HG03175 (cell line): ENCODE measurements at regions not wholly inside any gene's neighbourhood (a gene's known extent, or its start where the extent isn't known, plus 50 kb on each side); places are given as distances from the start of the nearest gene placed in this dataset.
"Not testable (repeated sequence)": the region's sequence is repeated elsewhere in the genome, so short reads cannot be mapped to it uniquely, and the experiment has no call there.

Source experiments
- ATAC-seq: cut with Tn5 transposase; IDR thresholded peaks from one replicate; pipeline ENCODE4 v1.9.1; 2021; ENCODE audit warnings: mild to moderate bottlenecking, moderate library complexity; ENCODE audit not compliant: unreplicated experiment

DNA sequence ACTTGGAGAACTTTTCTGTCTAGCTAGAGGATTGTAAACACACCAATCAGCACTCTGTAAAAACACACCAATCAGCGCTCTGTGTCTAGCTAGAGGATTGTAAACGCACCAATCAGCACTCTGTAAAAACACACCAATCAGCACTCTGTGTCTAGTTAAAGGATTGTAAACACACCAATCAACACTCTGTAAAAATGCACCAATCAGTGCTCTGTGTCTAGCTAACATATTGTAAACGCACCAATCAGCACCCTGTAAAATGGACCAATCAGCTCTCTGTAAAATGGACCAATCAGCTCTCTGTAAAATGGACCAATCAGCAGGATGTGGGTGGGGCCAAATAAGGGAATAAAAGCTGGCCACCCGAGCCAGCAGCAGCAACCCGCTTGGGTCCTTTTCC lies 91.1 kb upstream of the KRAS start:
- ATAC-seq, result not testable (repeated sequence)

DNA sequence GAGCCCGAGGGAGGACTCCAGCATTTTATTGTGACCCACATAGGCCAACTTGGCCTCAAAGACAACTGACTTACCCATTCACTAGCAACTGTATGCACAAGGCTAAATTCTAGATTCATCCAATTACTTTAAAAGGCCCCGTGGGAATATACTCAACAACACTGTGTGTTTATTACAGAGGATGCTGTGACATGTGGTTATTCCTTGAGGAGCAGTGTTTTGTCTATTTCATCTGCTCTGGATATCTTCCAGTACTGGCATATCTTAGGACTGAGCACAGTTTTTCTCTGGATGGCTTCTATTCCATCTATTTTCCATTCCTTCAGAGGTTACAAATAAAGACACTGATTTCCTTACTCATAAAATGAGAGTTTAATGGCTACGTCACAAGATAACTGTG lies 87.2 kb upstream of the KRAS start:
- ATAC-seq, result no peak

DNA sequence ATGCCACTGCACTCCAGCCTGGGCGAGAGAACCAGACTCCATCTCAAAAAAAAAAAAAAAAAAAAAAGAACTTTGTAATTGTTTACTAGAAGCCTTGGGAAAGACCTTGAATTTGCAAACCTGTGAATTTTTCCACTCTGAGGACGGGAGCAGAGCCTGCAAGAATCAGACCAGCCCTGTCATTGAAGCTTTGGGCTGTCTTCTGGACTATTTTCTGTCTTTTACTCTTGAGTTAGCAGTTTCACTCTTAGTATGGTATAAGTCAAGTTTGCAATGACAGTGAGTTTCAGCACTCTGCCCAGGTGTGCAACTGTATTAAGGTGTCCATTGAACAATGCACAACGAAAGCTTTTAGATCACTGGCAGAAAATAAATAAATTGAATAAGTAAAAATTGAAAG lies 81.4 kb upstream of the KRAS start:
- peak; percentile 76 for ATAC-seq

DNA sequence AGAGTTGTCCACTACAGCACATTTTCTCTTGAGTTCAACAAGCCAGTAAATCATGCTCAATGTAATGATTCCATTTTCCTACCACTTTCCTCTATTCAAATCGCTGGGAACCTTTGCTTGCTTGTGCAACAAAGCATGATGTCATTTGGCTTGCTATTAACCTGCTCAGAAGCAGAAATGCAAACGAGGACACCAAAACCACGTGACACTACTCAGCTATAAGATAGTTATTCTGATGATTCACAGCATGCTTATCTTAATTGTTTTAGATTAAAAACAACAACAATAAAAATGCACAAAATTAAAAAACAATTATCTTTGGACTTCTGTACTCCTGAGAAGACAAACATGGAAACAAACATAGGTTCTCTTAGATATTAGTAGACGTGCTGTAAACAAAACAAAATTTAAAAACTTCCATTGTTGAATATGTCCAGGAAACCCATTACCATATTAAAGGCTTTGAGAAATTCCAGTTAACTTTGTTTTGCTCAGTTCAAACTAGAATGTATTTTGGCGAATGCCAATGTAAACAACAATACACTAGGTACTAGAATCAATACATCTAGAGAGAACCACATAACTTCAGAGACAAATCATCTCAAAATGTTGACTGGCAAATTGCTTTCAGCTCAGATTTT lies 77.5 kb upstream of the KRAS start:
- no peak for ATAC-seq

DNA sequence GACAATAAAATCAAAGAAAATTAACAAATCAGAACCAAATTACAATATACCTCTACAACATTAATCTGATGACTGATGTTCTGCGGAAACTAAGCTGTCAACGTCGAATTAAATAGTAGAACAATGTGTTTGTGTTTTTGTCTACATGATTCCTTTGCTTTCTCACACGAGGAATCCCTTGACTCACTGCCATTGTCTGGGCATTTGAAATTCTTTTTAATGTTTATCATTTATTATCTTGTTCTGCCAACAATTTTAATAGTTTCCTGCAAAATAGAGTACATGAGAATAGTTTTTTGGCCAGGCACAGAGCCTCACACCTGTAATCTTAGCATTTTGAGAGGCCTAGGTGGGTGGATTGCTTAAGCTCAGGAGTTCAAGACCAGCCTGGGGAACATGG lies 76.6 kb upstream of the KRAS start:
- ATAC-seq, result no peak

DNA sequence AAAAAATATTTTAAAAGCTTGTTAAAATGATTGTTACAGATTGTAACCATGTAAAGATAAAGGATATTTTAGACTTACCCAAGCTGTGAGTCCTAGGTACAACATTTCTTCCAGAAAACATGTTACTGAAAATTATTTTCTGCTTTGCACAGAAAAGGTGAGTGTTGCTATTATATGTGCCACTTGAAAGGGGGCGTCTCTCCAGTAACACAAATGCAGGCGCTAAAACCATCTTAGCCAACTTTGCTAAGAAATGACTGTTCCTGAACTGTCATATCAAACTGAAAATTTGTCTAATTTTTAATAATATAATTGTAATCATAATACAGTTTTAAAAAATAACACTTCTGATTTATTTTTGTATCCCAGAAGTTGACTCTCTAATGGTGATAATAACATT lies 75.6 kb upstream of the KRAS start:
- ATAC-seq, result no peak

DNA sequence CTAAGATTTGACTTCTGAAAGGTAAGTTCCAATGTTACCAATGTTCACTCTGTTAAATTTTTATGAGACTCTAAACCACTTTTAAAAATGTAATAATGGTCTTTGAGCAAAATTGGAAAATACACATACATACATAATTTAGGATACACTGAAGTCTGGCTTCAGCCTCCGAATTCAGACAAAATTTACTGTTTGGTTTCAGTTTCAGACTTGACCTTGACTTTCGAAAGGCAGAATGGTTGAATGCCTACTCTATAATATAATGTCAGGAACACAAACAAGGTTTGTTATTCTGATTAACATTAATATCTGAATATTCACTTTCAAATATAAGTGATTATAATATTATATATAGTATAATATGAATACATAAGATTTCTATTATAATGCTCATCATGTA lies 74.1 kb upstream of the KRAS start:
- peak; percentile 31 for ATAC-seq

DNA sequence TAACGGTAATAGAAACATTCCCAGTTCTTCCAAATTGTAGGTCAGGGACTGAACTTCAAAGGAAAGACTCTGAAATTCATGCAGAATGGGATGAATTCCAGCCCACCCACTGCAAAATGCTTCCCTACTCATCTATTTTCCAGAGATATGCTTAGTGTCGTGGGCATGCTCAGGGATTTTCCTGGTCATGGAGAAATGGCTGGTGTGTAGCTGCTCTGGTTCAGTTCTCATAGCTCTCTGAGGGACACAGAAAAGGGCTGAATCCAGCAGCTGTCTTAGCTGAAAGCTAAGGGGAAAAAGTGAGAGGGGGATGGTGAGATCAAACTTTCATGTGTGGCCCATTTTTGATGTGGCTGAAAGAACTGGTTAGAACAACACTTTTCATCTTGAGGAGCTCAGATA lies 72.9 kb upstream of the KRAS start:
- ATAC-seq, result no peak

DNA sequence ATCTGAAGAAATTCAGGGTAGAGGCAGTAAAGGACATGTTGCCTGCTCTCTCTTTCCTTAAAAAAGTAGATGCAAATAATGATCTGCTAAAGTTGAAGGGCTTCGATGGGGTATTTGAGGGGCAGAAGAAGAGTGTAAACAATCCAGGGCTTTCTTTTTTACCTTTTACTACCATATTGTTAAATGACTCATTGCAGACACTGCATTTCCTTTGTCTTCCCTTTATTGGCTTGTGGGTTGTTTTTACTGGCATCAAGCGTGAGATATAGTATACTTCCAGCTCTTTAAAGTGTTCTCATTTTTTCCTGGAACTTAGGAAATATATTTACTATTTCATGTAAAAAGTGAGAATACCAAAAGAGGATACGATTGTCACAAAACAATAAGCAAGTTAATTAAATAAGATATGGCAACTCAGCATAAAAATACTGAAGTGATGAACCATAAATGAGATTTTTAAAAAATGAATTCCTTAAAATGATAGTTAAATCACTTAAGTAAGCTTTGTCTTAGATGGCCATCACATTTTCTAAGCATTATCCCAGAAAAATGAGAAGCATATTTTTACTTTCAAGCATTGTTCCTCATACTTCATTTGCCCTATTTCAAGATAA lies 72.3 kb upstream of the KRAS start:
- no peak for ATAC-seq

DNA sequence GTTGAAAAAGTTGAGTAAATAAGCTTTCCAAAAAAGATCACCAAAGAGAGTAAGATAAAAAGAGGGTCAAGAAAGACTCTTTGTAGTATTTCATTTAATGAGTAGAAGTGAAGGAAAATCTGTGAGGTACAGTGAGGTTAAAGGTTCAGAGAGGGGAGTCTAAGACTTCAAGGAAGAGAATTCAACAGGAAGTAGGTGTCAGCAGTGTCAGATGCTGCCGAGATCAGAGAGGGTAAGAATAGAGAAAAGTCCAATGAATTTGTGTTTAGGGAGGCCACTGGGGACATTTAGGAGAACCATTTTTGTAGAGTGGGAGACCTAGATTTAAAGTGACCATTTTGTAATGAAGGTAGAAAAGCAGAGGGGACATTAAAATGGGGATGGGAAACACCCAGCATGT lies 71.6 kb upstream of the KRAS start:
- ATAC-seq, result no peak

DNA sequence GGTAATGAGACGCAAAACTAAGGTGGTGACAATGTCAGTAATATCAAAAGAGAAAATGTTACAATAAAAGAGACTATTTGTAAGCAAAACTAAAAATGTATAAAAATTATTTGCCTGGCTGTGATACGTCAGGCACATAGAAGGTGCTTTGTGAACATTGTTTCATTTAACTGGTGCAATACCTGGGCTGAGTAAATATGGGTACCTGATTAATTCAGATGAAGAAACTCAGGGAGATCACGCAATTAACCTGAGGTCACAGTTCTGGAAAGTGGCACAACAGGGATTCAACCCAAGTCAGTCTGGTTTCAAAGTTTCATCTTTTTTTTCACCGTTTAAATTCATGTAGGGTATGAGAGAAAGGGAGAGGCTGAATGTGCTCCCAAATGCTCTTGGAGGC lies 71.0 kb upstream of the KRAS start:
- ATAC-seq, result no peak

DNA sequence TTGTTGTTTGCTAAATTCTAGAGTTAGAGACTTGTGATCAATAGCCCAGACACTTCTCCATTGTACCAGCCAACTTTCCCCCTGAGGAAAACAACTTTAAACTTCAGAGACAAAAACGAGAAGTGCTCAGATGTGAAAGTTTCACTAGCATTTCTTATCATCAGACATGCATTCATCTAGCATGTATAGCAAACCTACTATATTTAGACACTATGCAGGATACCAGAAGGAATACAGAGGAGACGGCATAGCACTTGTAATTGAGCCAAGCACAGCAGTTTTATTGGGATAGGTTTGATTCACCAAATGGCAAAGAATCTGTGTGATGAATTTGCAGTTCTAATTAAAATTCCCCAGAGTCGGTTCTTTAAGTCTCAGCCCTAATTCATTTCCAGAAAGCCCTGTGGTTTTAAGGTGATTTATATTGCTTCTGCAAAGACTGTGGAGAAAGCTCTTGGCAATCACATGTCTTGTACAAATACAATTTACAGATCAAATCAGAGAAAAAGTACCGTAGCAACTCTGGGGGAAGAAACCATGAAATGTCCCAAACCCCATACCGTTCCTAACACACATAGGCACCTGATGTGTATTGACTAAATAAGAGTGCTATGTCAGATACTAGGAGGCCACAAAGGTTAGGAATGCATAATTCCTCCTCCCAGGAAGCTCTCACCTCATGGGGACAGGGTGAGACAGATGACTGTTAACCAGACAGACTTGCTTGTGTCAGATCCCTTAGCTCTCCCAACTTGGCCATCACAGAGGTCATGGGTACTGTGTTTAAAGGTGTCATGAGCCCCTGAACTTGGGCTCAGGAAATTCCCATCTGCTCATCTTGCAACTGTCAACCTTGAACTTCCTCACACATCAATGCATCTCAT lies 69.6 kb upstream of the KRAS start:
- ATAC-seq, result peak; percentile 61

DNA sequence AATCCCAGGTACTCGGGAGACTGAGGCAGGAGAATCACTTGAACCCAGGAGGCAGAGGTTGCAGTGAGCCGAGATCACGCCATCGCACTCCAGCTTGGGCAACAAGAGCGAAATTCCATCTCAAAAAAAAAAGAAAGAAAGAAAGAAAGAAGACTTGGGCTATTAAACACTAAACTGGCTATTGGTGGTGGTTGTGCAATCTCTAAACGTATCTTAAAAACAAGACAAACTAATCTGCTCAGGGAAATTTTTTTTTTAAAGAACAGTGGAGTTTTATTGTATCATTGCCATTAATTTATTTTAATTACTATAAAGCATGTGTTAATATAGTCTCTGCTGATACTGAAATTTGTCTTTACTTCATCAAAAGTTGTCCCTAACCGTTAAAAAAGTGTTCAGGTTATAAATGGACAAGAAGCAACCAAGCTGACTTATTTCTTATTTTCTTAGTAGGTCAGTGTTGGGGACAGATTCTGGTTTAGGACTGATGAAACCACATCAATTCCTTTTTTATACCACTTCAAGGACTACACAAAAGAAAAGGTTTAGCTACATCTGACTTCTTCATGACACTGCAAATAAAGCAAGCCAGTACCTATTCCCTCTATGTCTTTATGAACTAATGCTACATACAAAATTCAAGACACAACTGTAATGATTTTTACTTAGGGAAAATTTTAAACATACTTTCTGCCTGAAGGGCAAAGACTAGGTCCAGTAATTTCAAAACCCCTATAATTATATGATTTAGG lies 68.7 kb upstream of the KRAS start:
- no peak for ATAC-seq

DNA sequence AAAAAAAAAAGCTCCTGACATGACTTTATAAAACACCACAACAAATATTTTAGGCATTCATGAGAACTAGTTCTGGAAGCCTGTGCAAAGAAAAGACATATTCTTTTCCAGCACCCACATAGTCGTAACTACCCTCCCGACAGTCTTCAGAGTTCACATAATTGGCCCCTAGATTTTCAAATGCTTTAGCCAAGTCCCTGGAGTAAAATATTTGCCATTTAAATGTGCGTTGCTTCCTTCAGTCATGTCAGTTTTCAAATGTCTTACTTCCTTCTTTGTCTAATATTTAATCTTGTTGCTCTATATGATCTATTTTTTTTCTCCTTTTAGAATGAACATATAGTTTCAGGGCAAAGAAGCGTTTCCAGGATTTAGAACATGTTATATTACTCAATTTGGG lies 66.8 kb upstream of the KRAS start:
- no peak for ATAC-seq

DNA sequence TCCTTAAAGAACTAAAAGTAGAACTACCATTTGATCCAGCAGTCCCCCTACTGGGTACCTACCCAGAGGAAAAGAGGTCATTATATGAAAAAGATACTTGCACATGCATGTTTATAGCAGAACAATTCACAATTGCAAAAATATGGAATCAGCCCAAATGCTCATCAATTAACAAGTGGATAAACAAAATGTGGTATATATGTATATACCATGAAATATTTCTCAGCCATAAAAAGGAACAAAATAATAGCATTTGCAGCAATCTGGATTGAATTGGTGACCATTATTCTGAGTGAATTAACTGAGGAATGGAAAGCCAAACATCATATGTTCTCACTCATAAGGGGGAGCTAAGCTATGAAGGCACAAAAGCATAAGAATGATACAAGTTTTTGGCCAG lies 64.7 kb upstream of the KRAS start:
- no peak for ATAC-seq

DNA sequence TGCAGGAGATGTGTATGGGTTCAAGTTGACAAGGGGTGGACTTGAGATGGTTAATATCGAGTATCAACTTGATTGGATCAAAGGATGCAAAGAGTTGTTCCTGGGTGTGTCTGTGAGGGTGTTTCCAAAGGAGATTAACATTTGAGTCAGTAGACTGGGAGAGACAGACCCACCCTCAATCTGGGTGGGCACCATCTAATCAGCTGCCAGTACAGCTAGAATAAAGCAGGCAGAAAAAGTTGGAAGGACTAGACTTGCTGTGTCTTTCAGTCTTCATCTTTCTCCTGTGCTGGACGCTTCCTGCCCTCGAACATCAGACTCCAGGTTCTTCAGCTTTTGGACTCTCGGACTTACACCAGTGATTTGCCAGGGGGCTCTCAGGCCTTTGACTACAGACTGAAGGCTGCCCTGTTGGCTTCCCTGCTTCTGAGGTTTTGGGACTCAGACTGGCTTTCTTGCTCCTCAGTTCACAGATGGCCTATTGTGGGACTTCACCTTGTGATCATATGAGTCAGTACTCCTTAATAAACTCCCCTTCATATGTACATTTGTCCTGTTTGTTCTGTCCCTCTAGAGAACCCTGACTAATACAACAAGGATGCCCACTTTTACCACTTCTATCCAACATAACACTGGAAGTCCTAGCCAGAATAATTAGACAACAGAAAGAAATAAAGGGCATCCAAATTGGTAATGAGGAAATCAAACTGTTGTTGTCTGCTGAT lies 62.7 kb upstream of the KRAS start:
- not testable (repeated sequence) for ATAC-seq

DNA sequence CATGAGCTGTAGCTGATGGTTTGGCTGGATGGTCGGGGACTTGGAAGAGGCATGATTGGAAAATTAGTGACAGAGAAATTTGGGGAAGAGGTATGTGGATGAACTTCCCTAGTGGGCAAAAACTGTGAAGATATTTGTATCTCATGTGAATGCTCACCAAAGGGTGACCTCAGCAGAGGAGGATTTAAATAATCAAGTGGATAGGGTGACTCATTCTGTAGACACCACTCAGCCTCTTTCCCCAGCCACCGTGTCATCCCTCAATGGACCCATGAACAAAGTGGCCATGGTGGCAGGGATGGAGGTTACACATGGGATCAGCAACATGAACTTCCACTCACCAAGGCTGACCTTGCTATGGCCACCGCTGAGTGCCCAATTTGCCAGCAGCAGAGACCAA lies 60.8 kb upstream of the KRAS start:
- ATAC-seq, result no peak

DNA sequence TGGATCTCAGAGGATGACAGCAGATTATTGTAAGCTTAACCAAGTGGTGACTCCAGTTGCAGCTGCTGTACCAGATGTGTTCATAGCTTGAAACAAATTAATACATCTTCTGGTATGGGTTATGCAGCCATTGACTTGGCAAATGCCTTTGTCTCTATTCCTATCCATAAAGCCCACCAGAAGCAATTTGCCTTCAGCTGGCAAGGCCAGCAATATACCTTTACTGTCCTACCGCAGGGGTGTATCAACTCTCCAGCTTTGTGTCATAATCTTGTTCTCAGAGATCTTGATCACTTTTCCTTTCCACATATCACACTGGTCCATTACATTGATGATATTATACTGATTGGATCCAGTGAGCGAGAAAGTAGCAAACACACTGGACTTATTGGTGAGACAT lies 59.3 kb upstream of the KRAS start:
- ATAC-seq, result not testable (repeated sequence)

DNA sequence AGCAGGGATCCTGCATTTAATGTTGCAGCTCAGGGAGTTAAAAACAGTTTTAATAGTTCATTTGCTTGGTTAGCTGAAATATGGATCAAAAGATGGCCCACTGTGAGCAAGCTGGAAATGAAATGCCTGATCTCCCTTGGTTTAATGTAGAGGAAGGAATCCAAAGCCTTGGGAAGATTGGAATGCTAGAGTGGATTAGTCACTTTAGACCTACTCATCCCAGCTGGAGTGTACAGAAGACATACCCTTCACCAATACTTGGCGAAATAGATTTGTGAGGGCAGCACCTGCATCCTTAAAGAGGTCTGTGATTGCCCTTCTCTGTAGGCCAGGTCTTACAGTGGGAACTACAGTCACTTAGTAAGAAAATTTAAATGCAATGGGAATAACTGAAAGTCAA lies 58.0 kb upstream of the KRAS start:
- ATAC-seq, result no peak

DNA sequence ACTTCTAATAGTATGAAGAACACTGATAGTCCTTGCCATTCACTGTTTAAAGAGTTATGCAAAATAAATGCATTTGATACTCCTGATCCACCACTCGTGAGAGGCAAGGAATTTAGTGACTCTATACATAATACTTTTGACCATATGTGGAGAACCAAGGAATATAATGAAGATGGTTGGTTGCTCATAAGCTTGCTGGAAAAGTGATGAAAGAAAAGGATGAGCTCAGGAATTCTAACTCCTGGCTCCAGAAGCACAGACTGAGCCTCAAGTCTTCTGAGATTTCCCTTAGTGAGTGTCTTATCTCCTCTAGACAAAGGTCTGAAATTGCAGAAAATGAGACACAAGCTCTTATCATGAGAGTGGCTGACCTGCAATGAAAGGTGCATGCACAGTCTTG lies 57.1 kb upstream of the KRAS start:
- ATAC-seq, result no peak

DNA sequence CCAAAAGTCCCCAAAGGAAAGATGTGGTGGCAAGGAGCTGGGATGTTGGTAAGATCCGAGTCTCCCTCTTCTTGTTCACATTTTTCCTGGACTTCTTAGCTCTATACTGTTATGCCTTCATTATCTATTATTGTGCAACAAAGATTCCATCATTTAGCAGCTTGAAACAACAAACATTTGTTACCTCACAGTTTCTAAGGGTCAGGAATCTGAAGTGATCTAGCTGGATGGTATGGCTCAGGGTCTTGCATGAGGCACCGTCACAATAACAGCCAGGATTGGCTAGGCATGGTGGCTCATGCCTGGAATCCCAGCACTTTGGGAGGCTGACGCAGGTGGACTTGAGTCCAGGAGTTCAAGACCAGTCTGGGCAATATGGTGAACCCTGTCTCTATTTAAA lies 51.1 kb upstream of the KRAS start:
- ATAC-seq, result no peak
